HUES64 (cell line): ENCODE measurements at regions not wholly inside any gene's neighbourhood (a gene's known extent, or its start where the extent isn't known, plus 50 kb on each side); places are given as distances from the start of the nearest gene placed in this dataset.

Source experiments
- H3K27ac ChIP-seq: 2 replicates; pipeline ENCODE4 v1.7.0; 2013; ENCODE audit warnings: low read depth, low read length, inconsistent platforms
- H3K27me3 ChIP-seq: 2 replicates; pipeline ENCODE4 v1.6.1; 2013; ENCODE audit warnings: mild to moderate bottlenecking, low read length; ENCODE audit not compliant: insufficient read depth
- H3K36me3 ChIP-seq: 2 replicates; pipeline ENCODE4 v1.6.1; 2013; ENCODE audit warnings: mild to moderate bottlenecking, low read length; ENCODE audit not compliant: insufficient read depth
- H3K4me1 ChIP-seq: 2 replicates; pipeline ENCODE4 v1.6.1; 2013; ENCODE audit warnings: mild to moderate bottlenecking, low read length, moderate library complexity; ENCODE audit not compliant: insufficient read depth
- H3K4me3 ChIP-seq: 2 replicates; pipeline ENCODE4 v1.5.1; 2013; ENCODE audit warnings: mild to moderate bottlenecking, low read length, moderate library complexity
- H3K9ac ChIP-seq: 2 replicates; pipeline ENCODE4 v1.6.1; 2013; ENCODE audit warnings: mild to moderate bottlenecking, low read depth, low read length
- H3K9me3 ChIP-seq: 2 replicates; pipeline ENCODE4 v1.6.1; 2013; ENCODE audit warnings: low read depth, low read length; ENCODE audit not compliant: insufficient read depth
- WGBS: fragments of 150-250, 120-280 bp; methylation state at CpG from one replicate; pipeline ENCODE4 v1.1.7; 2013; ENCODE audit warnings: missing lambda C conversion rate; 5-methylcytosine and 5-hydroxymethylcytosine counted together

DNA sequence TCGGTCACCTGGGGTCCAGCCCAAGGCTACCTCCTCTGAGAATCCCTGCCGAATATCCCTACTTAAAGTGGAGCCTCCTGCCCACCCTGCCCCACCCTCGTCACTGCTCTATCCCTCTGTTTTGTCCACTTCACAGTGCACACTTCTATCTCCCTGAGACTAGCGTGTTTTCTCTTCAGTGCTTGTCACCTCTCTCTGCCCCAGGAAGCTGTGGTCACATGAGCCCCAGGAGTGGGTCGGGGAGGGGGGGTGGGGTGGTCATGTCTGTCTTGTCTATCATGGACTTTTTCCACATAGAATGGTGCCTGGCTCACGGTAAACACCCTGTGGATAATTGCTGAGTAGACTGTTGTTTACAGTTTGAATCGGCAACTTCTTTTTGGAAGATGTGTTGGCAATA, 673.6 kb downstream of the PTPRU start:
- WGBS, result 90% methylated on average over 7 of the region's 7 CpGs
- no peak overlapping the region for H3K27ac ChIP-seq
- H3K4me3 ChIP-seq, result no peak overlapping the region
- H3K9ac ChIP-seq, result no peak overlapping the region
- 0 out of 2 replicates have a peak, but pooled peaks cover 4% of the 10 kb centered on the region for H3K9me3 ChIP-seq
- no peaks in the 10 kb centered on the region for H3K27me3 ChIP-seq
- no peaks in the 10 kb centered on the region for H3K36me3 ChIP-seq
- H3K4me1 ChIP-seq, result no peaks in the 10 kb centered on the region

GRCh38 chr1:29907596-29907995, 671.3 kb downstream of the PTPRU start:
- 88% methylated on average over 7 of the region's 7 CpGs for WGBS
- no peak overlapping the region for H3K27ac ChIP-seq

GRCh38 chr1:29906927-29907326, 670.6 kb downstream of the PTPRU start:
- H3K4me3 ChIP-seq, result no peak overlapping the region
- H3K9me3 ChIP-seq, result no peaks in the 10 kb centered on the region
- H3K27ac ChIP-seq, result no peak overlapping the region
- peaks cover 8% of the 10 kb centered on the region for H3K4me1 ChIP-seq
- WGBS, result 93% methylated on average over 6 of the region's 6 CpGs
- H3K36me3 ChIP-seq, result no peaks in the 10 kb centered on the region
- no peak overlapping the region for H3K9ac ChIP-seq
- no peaks in the 10 kb centered on the region for H3K27me3 ChIP-seq

More at GRCh38 chr1:29907596-29907995, 671.3 kb downstream of the PTPRU start:
- H3K9ac ChIP-seq, result no peak overlapping the region
- H3K4me1 ChIP-seq, result peaks cover 1% of the 10 kb centered on the region; the same call in 1 of the 2 replicates
- no peaks in the 10 kb centered on the region for H3K27me3 ChIP-seq
- no peaks in the 10 kb centered on the region for H3K36me3 ChIP-seq
- H3K9me3 ChIP-seq, result 0 out of 2 replicates have a peak, but pooled peaks cover 4% of the 10 kb centered on the region
- no peak overlapping the region for H3K4me3 ChIP-seq

DNA sequence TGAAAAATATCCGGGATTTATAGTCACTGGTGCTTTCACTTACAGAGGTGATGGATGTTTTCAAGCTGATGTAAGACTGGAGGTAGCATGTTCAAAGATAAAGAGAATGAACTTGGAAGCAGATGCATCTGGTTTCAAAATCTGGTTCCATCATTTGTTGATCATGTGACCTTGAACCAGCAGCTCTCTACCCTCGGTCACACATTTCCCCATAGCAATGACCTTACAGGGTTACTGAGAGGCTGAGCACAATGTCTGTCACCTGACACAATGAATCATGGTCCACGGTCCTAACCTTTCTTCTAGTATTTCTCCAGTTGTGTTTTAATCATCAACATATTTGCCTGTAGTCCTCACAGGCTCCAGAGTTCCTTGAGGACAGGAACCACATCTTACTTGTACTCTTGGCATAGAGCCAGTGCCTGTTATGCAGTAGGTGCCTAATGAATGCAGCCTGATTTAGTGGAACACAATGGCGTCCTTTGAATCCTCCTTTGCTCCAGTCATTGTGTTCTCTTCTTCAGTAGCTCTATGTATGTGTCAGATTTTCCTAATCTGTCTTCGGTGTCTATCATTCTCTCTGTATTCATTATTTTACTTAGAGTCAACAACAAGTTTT, 667.3 kb downstream of the PTPRU start:
- Histone ChIP-seq H3K36me3 (no peaks in the 10 kb centered on the region), H3K27me3 (no peaks in the 10 kb centered on the region), H3K9ac (no peak overlapping the region), H3K27ac (no peak overlapping the region), H3K4me1 (peaks cover 18% of the 10 kb centered on the region), H3K4me3 (no peak overlapping the region), H3K9me3 (no peaks in the 10 kb centered on the region)
- 97% methylated on average over 4 of the region's 5 CpGs for WGBS

- Histone ChIP-seq H3K27me3 (no peaks in the 10 kb centered on the region), H3K4me1 (peaks cover 18% of the 10 kb centered on the region), H3K9ac (no peak overlapping the region), H3K9me3 (no peaks in the 10 kb centered on the region), H3K36me3 (no peaks in the 10 kb centered on the region), H3K4me3 (no peak overlapping the region), H3K27ac (0 out of 2 replicates have a peak overlapping the region, but pooled peaks have one; percentile 30)
- WGBS, result 38% methylated on average over 10 of the region's 12 CpGs
Observed at GRCh38 chr1:29901624-29902325, 665.5 kb downstream of the PTPRU start.

GRCh38 chr1:29900712-29901111, 664.4 kb downstream of the PTPRU start:
- Histone ChIP-seq H3K27ac (no peak overlapping the region), H3K4me1 (peaks cover 18% of the 10 kb centered on the region), H3K9ac (no peak overlapping the region), H3K27me3 (no peaks in the 10 kb centered on the region), H3K9me3 (no peaks in the 10 kb centered on the region), H3K4me3 (no peak overlapping the region), H3K36me3 (no peaks in the 10 kb centered on the region)
- 95% methylated on average over 3 of the region's 3 CpGs for WGBS

- 79% methylated on average over 20 of the region's 20 CpGs for whole genome bisulfite sequencing
Observed at GRCh38 chr1:29900104-29900679, 663.9 kb downstream of the PTPRU start.

DNA sequence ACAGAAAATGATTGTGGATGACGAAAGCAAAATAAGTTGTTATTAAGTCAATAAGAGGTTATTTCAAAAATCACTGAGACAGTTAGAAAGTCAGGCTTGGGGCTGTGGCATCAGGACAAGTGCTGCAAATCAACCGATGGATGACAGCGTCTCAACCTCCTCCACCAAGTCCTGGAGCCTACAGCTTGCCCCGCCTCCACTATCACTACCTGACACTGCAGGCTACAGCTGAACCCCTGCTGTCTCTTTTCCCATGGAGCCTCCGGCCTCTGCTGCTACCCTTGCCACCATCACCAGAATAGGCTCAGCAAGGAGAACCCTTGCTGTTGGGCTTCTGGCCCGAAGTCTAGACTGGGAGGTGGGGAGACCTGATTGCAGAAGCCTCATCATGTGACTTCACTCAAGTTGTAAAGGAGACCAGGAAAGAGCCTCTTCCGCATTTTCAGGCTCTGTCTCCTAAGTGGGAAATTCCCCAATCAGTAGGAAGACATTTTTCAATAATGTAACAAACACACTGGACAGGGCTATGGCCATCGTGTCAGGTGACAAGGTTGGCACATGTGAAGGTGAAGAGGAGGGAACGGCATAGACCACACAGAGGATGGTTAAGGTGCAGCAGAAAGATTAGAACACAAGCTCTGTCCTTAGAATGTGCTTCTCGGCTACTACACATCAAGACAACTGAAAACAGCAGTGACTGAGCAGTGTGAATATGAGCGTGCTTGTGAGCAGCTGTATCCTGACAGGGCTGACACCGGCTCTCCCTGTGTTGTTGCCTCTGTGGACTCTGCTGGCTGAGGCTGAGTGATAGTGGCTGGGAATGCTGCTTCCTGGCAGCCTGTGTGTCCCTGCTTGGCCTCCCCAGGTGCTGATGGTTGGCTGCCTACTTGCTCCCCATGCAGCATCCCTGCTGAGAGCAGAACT, 660.7 kb downstream of the PTPRU start:
- H3K9ac ChIP-seq, result no peak overlapping the region
- H3K9me3 ChIP-seq, result no peaks in the 10 kb centered on the region
- no peak overlapping the region for H3K4me3 ChIP-seq
- WGBS, result 73% methylated on average over 12 of the region's 12 CpGs
- no peaks in the 10 kb centered on the region for H3K27me3 ChIP-seq
- no peaks in the 10 kb centered on the region for H3K36me3 ChIP-seq
- H3K27ac ChIP-seq, result no peak overlapping the region
- H3K4me1 ChIP-seq, result peaks cover 11% of the 10 kb centered on the region

More at GRCh38 chr1:29900104-29900679, 663.9 kb downstream of the PTPRU start:
- no peaks in the 10 kb centered on the region for H3K9me3 ChIP-seq
- no peaks in the 10 kb centered on the region for H3K36me3 ChIP-seq
- no peaks in the 10 kb centered on the region for H3K27me3 ChIP-seq
- no peak overlapping the region for H3K9ac ChIP-seq
- peaks cover 18% of the 10 kb centered on the region for H3K4me1 ChIP-seq
- no peak overlapping the region for H3K4me3 ChIP-seq
- no peak overlapping the region for H3K27ac ChIP-seq

- H3K4me3 ChIP-seq, result no peak overlapping the region
- WGBS, result 91% methylated on average over 3 of the region's 3 CpGs
- no peak overlapping the region for H3K9ac ChIP-seq
- no peaks in the 10 kb centered on the region for H3K27me3 ChIP-seq
- H3K4me1 ChIP-seq, result peaks cover 5% of the 10 kb centered on the region; the same call in 1 of the 2 replicates
- no peaks in the 10 kb centered on the region for H3K9me3 ChIP-seq
- H3K27ac ChIP-seq, result no peak overlapping the region
- H3K36me3 ChIP-seq, result no peaks in the 10 kb centered on the region
Observed at GRCh38 chr1:29896300-29896699, 660.0 kb downstream of the PTPRU start.

DNA sequence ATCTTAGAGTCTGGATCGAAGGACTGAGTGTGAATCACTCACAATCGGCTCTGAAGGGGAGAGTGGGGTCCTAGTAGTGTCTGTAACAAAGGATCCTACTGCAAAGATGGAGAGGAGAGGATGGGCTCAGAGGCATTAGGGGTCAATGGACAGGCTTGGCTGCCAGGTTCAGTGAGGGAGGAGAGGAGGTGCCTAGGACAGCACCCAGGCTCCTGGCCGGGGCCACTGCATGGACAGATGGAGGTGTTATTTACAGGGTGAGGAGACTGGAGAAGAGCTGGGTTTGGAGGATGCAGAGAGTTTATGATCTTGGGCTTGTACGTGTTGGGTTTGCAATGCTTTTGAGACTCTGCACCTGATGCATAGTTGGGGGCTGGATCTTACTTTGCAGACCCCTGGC, 658.9 kb downstream of the PTPRU start:
- H3K4me1 ChIP-seq, result no peaks in the 10 kb centered on the region
- no peaks in the 10 kb centered on the region for H3K9me3 ChIP-seq
- no peaks in the 10 kb centered on the region for H3K27me3 ChIP-seq
- no peak overlapping the region for H3K27ac ChIP-seq
- H3K36me3 ChIP-seq, result no peaks in the 10 kb centered on the region
- H3K4me3 ChIP-seq, result no peak overlapping the region
- H3K9ac ChIP-seq, result no peak overlapping the region
- 91% methylated on average over 4 of the region's 4 CpGs for WGBS
